ENCODE measurements at regions not wholly inside any gene's neighbourhood (a gene's known extent, or its start where the extent isn't known, plus 50 kb on each side); places are given as distances from the start of the nearest gene placed in this dataset.
"Not testable (repeated sequence)": the region's sequence is repeated elsewhere in the genome, so short reads cannot be mapped to it uniquely, and the experiment has no call there.

DNA sequence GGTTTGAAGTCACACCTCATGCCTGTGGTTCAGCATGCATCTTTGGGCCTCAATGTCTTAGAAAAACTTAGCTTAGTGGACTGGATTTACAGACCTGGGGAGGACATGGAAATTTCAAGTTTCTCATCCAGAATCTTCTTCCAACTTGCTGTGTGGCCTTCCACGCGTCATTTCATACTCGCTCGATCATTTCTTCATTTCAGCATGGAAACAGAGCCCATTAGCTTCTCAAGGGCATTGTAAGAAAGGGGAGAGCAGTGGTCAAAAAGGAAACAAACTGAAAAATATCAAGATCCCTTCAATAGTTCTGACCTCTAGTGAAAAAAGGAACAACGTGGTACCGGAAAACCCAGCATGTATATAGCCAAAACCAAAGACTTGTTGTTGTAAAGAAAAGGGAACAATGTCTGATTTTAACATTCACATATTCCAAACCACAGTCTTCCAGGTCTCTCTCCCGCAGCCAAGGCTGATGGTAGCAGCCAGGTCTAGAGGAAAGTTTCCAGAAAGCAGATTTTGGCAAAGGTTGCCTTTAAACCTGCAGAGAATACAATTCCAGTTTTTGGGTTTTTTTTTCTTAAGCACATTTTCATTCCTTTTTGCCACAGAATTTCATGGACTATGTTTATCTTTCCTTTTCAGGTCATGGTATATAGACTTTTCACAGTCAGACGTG, 97.0 kb upstream of the CDC42BPA start:
- DNase-seq, result no peak

DNA sequence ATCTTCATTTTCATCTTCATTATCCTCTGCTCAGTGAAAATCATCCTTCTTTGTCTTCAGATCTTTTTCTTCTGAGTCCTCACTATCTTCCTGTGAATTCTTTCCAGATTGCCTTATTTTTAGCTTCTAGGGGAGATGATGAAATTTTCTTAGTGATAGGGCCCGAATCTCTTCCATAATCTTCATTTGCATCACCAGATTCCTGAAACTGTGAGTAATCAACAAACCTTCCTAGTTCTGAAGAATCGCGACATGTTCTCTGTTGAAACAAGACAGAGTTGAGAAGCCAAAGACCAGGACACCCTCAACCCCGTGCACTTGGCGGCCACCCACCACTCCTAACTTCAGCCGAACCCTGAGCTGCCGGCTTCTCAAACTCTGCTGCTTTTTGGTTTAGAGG, 92.8 kb upstream of the CDC42BPA start:
- no peak for DNase-seq

DNA sequence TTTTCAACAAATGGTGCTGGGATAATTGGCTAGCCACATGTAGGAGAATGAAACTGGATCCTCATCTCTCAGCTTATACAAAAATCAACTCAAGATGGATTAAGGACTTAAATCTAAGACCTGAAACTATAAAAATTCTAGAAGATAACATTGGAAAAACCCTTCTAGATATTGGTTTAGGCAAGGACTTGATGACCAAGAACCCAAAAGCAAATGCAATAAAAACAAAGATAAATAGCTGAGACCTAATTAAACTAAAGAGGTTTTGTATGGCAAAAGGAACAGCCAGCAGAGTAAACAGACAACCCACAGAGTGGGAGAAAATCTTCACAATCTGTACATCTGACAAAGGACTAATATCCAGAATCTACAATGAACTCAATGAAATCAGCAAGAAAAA, 88.0 kb upstream of the CDC42BPA start:
- DNase-seq, result not testable (repeated sequence)

DNA sequence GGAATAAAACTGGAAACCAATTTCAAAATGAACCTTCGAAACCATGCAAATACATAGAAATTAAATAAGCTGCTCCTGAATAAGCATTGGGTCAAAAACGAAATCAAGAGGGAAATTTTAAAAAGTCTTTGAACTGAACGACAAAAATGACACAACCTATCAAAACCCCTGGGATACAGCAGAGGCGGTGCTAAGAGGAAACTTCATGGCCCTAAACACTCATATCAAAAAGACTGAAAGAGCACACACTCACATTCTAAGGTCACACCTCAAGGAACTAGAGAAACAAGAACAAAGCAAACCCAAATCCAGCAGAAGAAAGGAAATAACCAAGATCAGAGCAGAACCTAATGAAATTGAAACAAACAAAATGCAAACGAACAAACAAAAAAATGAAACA, 85.2 kb upstream of the CDC42BPA start:
- no peak for DNase-seq

DNA sequence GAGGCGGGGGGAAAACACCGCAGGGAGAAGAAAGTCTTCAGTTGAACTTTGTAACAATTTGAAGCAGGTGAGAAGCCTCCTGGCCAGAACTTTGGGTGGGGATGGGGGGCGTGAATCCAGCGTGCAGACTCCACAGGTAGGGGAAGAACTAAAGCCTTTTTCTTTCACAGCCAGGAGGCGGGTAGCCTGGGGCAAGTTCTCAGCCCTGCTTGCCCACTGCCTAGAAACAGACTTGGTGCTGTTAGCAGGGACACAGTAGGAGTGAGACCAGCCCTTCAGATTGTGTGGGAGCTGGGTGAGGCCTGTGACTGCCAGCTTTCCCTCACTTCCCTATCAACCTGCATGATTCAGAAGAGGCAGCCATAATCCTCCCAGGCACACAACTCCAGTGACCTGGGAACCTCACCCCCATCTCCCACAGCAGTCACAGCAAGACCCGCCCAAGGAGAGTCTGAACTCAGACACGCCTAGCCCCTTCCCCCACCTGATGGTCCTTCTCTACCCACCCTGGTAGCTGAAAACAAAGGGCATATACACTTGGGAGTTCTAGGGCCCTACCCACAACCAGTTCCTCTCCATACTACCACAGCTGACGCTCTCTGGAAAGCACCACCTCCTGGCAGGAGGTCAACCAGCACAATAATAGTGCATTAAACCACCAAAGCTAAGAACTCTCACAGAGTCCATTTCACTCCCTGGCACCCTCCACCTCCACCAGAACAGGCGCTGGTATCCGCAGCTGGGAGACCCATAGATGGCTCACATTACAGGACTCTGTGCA, 83.5 kb upstream of the CDC42BPA start:
- no peak for DNase-seq

DNA sequence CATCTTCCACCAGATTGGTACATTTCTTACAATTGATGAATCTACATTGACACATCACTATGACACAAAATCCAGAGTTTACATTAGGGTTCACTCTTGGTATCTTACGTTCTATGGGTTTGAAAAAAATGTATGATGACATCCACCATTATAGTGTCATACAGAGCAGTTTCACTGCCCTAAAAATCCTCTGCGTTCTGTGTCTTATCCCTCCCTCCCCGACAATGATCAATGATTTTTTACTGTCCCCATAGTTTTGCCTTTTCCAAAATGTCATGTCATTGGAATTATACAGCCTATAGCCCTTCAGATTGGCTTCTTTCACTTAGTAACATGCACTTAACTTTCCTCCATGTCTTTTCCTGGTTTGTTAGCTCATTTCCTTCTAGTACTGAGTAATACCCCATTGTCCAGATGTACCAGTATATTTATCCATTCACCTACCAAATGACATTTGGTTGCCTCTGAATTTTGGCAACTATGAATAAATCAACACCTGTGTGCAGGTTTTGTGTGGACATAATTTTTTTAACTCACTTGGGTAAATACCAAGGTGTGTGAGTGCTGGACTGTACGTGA, 80.9 kb upstream of the CDC42BPA start:
- DNase-seq, result no peak

DNA sequence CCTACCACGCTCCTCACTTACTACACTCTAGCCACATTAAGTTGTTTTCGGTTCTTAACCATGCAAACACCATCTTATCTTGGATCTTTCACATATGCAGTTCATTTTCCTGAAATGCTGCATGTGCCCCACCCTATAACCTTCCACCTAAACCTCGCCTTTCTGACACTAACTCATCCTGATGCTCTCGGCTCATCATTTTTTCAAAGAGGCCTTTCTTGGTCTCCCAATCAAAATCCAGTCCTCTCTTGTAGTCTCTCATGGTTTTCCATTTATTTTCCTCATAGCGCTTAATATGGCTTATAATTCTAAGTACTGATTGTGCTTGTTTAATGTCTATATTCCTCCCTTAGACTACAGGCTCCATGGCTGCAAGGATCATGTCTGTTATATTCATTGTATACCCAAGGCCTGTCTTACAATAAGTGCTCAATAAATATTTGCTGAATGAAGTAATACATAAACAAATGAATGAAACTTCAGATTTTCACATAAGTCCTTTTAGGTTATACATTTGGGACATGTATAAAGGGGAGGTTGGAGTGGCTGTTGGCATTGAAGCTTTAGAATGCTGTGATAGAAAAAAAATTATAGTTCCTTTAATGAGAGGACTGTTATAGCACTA, 79.2 kb upstream of the CDC42BPA start:
- DNase-seq, result no peak

DNA sequence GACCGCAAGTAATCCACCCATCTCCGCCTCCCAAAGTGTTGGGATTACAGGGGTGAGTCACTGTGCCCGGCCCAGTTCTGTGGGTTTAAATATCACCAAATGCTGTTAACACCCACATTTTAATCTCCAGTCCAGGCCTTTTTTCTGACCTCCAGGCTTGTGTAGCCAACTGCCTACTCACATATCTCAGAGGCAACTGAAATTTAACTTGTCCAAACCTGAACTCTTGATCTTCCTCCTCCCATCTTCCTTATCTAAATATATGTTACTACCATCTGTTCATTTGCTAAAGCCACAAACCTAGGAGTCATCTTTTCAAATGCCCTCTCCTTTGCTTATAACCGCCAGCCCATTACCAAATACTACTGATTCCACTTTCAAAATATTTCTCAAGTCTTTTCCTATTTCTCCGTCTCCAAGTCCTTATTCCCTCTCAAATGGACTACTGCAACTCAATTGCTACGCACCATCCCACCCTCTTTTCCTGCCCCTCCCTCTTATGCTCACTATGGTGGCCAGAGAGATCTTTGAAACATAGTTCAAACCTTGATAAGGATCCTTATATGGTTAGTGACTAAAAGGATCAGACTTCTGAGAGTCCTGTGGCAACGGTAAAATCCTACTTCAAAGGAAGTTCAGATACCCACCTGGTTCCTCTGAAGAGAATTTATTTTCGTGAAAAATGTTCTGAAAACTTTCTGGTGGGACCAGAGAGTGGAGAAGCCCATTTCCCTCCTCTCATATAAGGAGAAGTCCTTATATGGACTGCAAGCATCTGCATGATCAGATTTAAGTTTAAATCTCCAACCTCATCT, 78.5 kb upstream of the CDC42BPA start:
- no peak for DNase-seq

DNA sequence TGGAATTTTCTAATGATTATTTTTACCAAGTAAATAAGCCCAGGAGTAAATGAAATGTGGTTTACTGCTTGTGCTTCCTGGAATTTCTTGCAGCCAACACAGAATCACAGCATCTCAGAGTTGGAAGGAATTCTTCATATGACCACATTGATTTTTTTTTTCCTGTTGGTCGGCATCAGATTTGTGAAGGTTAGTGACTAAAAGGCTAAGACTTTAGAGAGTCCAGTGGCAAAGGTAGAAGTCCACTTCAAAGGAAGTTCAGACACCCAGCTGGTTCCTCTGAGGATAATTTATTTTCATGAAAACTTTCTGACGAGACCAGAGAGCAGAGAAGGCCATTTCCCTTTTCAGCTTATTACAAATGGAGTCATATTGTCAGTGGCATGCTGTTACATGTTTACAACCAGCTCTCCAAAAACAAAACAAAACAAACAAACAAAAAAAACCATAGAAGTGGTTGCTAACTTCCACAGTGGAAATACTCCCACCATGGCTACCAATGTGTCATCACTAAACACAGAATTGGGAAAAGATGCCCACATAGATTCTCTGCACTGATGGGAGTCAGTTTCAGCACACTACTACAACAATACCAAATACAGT, 77.2 kb upstream of the CDC42BPA start:
- no peak for DNase-seq

DNA sequence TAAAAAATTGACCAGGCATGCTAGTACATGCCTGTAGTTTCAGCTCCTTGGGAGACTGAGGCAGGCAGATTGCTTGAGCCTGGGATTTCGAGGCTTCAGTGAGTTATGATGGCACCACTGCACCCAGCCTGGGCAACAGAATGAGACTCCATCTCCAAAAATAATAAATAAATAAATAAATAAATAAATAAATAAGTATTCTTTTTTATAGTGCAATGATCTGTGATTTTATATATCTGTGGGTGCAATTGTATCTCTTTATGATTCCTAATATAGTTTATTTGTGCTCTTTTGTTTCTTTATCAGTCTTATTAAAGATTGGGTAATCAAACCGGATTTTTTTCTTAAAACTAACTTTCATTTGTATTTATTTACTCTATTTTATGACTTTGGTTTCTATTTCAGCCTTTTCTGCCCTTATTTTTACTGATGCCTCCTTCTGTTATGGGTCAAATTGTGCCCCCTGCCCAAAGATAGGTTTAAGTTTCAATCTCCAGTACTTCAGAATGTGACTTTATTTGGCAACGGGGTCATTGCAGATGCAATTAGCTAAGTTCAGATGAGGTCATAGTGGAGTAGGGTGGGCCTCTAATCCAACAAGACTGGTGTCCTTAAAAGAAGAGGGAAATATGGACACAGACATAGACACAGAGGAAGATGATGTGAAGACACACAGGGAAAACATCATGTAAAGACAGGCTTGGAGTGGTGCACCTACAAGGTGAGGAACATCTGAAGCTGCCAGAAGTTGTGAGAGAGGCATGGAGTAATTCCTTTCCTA, 74.9 kb upstream of the CDC42BPA start:
- DNase-seq, result no peak

DNA sequence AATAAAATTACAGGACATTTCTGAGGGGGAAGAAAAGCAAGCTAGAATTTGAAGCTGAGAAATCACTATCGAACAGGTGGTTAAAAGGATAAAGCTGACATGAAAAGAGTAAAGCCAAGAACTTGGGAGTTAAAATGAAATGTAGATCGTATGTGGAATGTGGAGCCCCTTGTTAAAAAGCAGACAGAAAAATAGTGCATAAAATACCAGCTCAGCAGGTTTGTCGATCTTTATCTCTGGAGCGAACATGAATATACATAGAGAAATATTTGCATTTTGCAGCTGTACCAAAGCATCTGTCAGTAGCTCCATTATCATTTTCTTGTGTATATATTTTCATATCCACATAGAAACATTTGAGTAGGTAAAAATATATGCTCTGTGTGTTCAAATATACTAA, 73.6 kb upstream of the CDC42BPA start:
- DNase-seq, result no peak

DNA sequence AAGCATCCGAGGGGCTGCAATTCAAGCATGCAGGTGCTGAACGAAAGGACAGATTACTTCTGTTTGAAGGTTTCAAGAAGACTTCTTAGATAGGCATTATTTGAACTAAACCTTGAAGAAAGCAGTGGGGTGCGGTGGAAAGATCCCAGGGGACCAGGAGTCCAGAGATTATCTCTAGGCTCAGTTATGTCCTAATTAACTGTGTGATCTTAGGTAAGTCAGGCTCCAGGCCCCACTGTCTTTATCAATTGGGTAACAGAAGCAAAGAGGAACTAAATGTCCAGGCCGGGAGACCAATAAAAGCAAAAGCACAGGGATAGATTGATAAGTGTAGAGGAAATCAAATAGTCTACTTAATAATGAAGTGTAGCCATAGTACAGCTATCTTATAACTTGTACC, 72.9 kb upstream of the CDC42BPA start:
- no peak for DNase-seq

DNA sequence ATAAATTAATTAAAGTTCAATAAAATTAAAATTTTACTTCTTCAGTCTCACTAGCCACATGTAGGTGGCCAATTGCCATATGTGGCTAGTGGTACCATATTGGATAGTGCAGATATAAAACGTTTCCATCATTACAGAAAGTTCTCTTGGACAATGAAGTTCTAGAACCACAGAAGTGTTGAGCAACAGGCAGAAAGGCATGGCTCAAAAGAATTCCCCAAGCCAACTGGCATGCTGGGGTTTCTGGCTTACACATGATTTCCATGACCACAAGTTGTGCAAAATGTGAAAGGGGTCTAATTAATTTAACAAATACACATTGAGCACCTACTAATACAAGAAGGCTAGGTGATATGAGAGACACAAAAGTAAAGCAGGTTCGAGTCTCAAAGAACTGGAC, 72.2 kb upstream of the CDC42BPA start:
- no peak for DNase-seq

DNA sequence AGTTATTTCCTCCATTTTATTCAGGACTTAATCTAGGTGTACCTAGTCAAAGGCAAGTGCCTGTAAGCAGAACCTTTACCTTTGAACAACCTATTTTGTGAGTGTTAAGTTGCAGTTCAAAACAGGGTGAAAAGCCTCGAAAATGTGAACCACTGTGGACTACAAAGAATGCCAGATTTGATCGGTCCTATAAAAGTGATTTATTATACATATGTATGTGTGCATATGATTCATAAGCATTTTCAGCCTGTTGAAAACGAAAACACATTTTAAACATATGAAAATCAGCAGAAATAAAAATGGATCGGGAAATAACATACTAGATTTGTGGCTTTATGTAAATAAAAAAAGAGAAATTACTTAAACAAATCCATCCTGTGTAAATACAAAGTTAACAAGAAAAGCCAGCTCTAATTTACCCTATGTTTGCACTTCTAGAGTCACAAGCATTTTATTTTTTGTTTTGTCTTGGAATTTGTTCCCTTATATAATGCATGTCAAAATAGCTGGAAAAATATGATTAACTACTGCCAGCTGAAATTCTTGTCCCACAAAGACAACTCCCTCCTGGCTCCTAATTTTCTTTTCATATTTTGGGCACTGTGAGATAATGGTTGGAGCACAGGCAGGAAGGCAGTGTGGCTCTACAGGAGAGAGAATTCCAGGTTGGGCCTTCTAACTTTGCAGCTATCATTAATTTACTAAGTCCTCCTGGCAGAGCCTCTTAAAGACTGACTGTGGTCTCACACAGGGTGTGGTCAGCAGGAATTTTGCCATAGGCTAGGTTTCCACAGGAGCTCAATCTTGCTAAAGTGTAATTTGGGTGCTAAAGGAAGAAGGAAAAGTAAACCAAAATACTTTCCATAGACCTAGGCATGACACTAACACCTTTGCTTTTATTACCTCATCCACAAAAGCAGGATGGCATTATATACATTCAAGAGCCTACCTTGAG, 70.2 kb upstream of the CDC42BPA start:
- DNase-seq, result no peak

DNA sequence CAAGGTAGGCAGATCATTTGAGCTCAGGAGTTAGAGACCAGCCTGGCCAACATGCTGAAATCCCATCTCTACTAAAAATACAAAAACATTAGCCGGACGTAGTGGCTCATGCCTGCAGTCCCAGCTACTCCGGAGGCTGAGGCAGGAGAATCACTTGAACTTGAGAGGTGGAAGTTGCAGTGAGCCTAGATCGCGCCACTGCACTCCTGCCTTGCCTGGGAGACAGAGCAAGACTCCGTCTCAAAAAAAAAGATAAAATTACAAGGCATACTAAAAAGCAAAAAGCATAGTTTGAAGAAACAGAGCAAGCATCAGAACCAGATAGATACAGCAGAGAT, 61.2 kb upstream of the CDC42BPA start:
- no peak for DNase-seq

DNA sequence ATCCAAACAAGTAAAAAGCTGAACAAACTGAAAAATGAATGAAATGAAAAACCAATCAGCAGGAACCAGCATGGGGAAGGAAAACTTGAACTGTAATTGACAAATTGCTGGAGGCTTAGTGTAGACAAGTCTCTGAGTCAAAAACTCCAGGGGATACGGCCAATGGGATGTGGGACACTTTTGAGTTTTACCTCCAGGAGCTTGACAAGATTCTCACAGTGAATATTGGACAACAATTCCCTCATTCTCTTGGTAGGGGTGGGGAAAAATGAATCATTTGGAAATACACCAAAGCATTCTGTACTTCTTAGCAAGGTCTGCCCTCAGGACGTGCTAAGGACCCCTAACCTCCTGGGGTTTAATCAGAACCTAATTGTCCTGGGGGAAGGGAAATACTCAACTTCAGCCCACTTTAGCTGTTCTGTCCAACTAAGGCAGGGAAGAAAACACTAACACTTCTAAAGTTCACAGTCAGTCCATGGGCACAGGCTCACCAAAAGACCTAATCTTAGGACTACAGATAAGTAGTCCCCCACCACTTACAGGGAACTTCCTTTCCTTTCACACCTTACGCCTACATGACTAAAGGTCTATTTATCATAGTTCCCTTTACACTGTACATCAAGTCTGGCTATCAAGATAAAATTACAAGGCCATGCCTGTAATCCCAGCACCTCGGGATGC, 60.7 kb upstream of the CDC42BPA start:
- no peak for DNase-seq

DNA sequence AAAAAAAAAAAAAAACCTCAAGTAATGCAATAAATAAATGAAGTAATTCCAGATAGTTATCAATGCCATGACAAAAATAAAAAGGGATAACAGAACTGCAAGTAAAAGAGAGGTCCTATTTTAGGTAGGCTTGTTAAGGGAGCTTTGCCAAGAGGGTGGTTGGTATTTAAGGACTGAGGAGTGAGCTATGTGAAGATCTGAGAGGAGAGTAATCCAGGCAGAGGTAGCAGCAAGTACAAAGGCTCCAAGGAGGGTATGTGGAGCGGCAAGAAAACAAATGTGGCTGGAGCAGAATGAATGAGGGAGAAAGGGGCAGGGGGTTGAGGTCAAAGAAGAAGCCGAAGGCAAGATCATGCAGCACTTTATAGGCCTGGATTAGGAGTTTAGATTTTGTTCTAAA, 59.9 kb upstream of the CDC42BPA start:
- DNase-seq, result no peak

DNA sequence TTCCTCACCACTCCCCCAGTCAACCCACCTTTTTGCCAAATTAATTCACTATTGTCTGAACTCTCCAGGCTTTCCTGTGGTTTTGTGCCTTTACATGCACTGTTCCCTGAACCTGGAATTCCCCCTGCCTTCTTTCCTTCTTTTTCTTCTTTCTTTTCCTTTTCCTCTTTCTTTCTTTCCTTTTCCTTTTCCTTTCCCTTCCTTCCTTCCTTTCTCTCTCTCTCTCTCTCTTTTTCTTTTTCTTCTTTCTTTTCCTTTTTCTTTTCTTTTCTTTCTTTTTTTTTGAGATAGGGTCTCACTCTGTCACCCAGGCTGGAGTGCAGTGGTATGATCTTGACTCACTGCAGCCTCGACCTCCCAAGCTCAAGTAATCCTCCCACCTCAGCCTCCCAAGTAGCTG, 56.6 kb upstream of the CDC42BPA start:
- DNase-seq, result no peak

DNA sequence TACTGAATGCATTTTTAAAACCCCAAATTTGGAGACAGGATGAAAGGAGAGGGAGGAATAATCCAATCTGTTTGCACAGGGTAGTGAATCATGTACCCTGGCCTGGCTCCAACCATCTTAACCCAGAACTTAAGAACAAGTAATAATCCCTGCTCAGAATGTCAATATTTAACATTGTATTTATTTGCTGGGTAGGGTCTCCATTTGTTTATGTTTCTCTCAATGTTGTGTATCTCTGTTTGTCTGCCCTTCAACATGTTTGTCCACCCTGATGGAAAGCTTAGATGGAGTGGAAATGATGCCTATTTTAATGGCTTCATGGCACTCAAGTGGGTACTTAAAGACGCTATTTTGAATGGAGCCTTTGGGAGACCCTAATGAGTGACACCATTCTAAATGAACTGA, 54.4 kb upstream of the CDC42BPA start:
- no peak for DNase-seq
